D721Med (cell line): ENCODE measurements at regions not wholly inside any gene's neighbourhood (a gene's known extent, or its start where the extent isn't known, plus 50 kb on each side); places are given as distances from the start of the nearest gene placed in this dataset.

Experiments
- DNase-seq: peaks from one replicate; pipeline ENCODE4 v3.0.0; 2011; ENCODE audit warnings: low spot score; ENCODE audit not compliant: insufficient read length
- FAIRE-seq: peaks from 2 replicates; lab custom pipeline; 2011; peaks lifted over from hg19 to GRCh38; lab: Jason Lieb, UNC
- CTCF ChIP-seq: IDR thresholded peaks from 2 replicates; pipeline ENCODE4 v1.5.1; 2012; ENCODE audit warnings: mild to moderate bottlenecking, control low read depth; ENCODE audit not compliant: insufficient read depth; ENCODE audit errors: missing control alignments

- FAIRE-seq (no peak), DNase-seq (no peak)
- no peak for TF ChIP-seq CTCF
Measured at GRCh38 chr20:24340933-24341332, 128.5 kb upstream of the SYNDIG1 start.

- DNase-seq (no peak), FAIRE-seq (no peak)
- no peak for TF ChIP-seq CTCF
Measured at GRCh38 chr20:24339210-24339641, 130.2 kb upstream of the SYNDIG1 start.

- FAIRE-seq: no peak
- TF ChIP-seq CTCF: no peak
Measured at GRCh38 chr20:24337551-24337950, 131.9 kb upstream of the SYNDIG1 start.

GRCh38 chr20:24337069-24337468 is 132.4 kb upstream of the SYNDIG1 start:
- no peak for FAIRE-seq
- DNase-seq: no peak
- no peak for TF ChIP-seq CTCF

More at GRCh38 chr20:24337551-24337950, 131.9 kb upstream of the SYNDIG1 start:
- DNase-seq: no peak

GRCh38 chr20:24334830-24335229 is 134.6 kb upstream of the SYNDIG1 start:
- no peak for FAIRE-seq
- TF ChIP-seq CTCF: no peak

GRCh38 chr20:24332956-24333355 is 136.5 kb upstream of the SYNDIG1 start:
- no peak for TF ChIP-seq CTCF
- DNase-seq (no peak), FAIRE-seq (no peak)

More at GRCh38 chr20:24334830-24335229, 134.6 kb upstream of the SYNDIG1 start:
- no peak for DNase-seq

GRCh38 chr20:24331939-24332338 is 137.5 kb upstream of the SYNDIG1 start:
- DNase-seq (no peak), FAIRE-seq (no peak)
- no peak for TF ChIP-seq CTCF
